ENCODE measurements at regions not wholly inside any gene's neighbourhood (a gene's known extent, or its start where the extent isn't known, plus 50 kb on each side); places are given as distances from the start of the nearest gene placed in this dataset.
A peak's percentile ranks its signal among the peaks of the same experiment; 100 is the strongest.

- no peaks in the 10 kb centered on the region for H3K27me3 ChIP-seq (ENCODE audit: control insufficient read depth in 2 of 2, insufficient read depth in 2 of 2, low read length in 2 of 2)
- in situ Hi-C loops (cut with MboI) (no loop called here), intact Hi-C loops (cut with micrococcal nuclease) (no loop called here)
- DNase-seq (ENCODE audit: extremely low read depth in 1 of 4, low spot score in 3 of 4): no peak
- H3K27ac ChIP-seq (ENCODE audit: extremely low read depth, low read depth, low read length): no peak overlapping the region
- peaks cover 4 to 46% of the 10 kb centered on the region in 2 experiments; a peak in 4 of 5 replicates for H3K4me1 ChIP-seq (replicated peaks in 1 of 2; ENCODE audit: control insufficient read depth in 2 of 2, insufficient read depth in 2 of 2, low read length in 2 of 2)
- peaks cover 11% of the 10 kb centered on the region; the same call in 1 of the 3 replicates for H3K36me3 ChIP-seq (ENCODE audit: control insufficient read depth, insufficient read depth, low read length)
- H4K20me1 ChIP-seq (replicated peaks; ENCODE audit: control insufficient read depth, insufficient read depth, low read length): no peaks in the 10 kb centered on the region
- no peak overlapping the region for H2AFZ ChIP-seq (ENCODE audit: low read depth, low read length)
- H3K4me2 ChIP-seq (ENCODE audit: insufficient read depth, low read length): no peak overlapping the region
- H3K9ac ChIP-seq (ENCODE audit: insufficient read depth in 1 of 2, low read depth in 2 of 2, low read length in 2 of 2): no peak overlapping the region; a peak in 1 of 4 replicates
- BruUV-seq (replicated peaks): no TSS peak
- POLR2A ChIA-PET: interaction anchor here (1.1 kb wide), 1 partner anchor 205 kb away, joined by 3 read pairs; no protein-coding TSS in a partner anchor
- H3K9me1 ChIP-seq (ENCODE audit: control insufficient read depth, insufficient read depth, low read length): no peaks in the 10 kb centered on the region
- H3K79me2 ChIP-seq (ENCODE audit: control insufficient read depth, insufficient read depth, low read length): peaks cover 50% of the 10 kb centered on the region
- no peak for FAIRE-seq
- CTCF ChIA-PET (ENCODE audit: low intra/inter-chr PET ratio): no interaction called here
- ATAC-seq: no peak
- no peaks in the 10 kb centered on the region; the same call in 1 of the 2 replicates for H3K9me3 ChIP-seq (replicated peaks; ENCODE audit: control insufficient read depth, insufficient read depth, low read depth, low read length)
- no peak overlapping the region for H3K4me3 ChIP-seq
- WGBS (ENCODE audit: insufficient coverage, low coverage, missing lambda C conversion rate): 94% methylated on average over 1 of the region's 1 CpG
- no peak for TF ChIP-seq GTF2F1 (IDR thresholded peaks at IDR 0.05; ENCODE audit: low read depth, low read length)
- 0 out of 4 replicates have a peak, but pooled peaks of 1 of the 2 experiments have one; percentile 3 for TF ChIP-seq RCOR1 (IDR thresholded peaks at IDR 0.05; ENCODE audit: borderline replicate concordance in 1 of 2, low read depth in 2 of 2, low read length in 2 of 2)
- 0 out of 2 replicates have a peak, but pooled peaks have one; percentile 4 for TF ChIP-seq RREB1 (CRISPR knock-in tag; IDR thresholded peaks at IDR 0.05)
- no peak for TF ChIP-seq SMC3 (conservative IDR thresholded peaks at IDR 0.05; ENCODE audit: insufficient read depth, low read depth, low read length)
- TF ChIP-seq RB1 (IDR thresholded peaks at IDR 0.05; ENCODE audit: low read depth): no peak
- peak; percentile 41 for TF ChIP-seq PRDM10 (IDR thresholded peaks at IDR 0.05; ENCODE audit: partially characterized antibody)
- TF ChIP-seq ILK (tag; IDR thresholded peaks at IDR 0.05; ENCODE audit: borderline replicate concordance, low read depth): no peak
- TF ChIP-seq RNF219 (CRISPR knock-in tag; IDR thresholded peaks at IDR 0.05): 0 out of 2 replicates have a peak, but pooled peaks have one; percentile 18
- TF ChIP-seq ELF1 (tag; IDR thresholded peaks at IDR 0.05): no peak
Measured at GRCh38 chr21:14741256-14741655, 195.1 kb upstream of the SAMSN1 start.

Measured in K562 (cell line).